ENCODE measurements at regions not wholly inside any gene's neighbourhood (a gene's known extent, or its start where the extent isn't known, plus 50 kb on each side); places are given as distances from the start of the nearest gene placed in this dataset.

- in situ Hi-C loops (cut with HindIII; ENCODE audit: low pct_unique_long_range_greater_than_20kb, low sequenced_read_pairs) (no loop called here), intact Hi-C loops (cut with micrococcal nuclease; ENCODE audit: unreplicated experiment) (no loop called here)
- POLR2A ChIA-PET, result no interaction called here
- no TSS peak for BruUV-seq (replicated peaks)
- Histone ChIP-seq H3K36me3 (ENCODE audit: control insufficient read depth, insufficient read depth, low read length) (no peaks in the 10 kb centered on the region), H3K9me3 (ENCODE audit: control insufficient read depth, insufficient read depth, low read depth, low read length) (no peaks in the 10 kb centered on the region), H3K4me3 (ENCODE audit: low read depth in 2 of 2, low read length in 2 of 2) (peak overlapping the region; percentile 27 to 34; a peak in 3 of 4 replicates), H3K27me3 (ENCODE audit: control insufficient read depth, insufficient read depth, low read length) (no peaks in the 10 kb centered on the region), H3K4me1 (ENCODE audit: control insufficient read depth, insufficient read depth, low read length) (no peaks in the 10 kb centered on the region), H3K27ac (ENCODE audit: low read length) (0 out of 2 replicates have a peak overlapping the region, but pooled peaks have one; percentile 31)
- TF ChIP-seq POLR2AphosphoS5 (IDR thresholded peaks at IDR 0.05; ENCODE audit: low read depth, low read length) (no peak), REST (IDR thresholded peaks at IDR 0.05; ENCODE audit: insufficient read depth in 1 of 2, low read depth in 2 of 2, low read length in 1 of 2) (no peak)
- ATAC-seq, result no peak
- no peak for DNase-seq (ENCODE audit: low read depth, low spot score)
- CTCF ChIA-PET, result interaction anchor here (0.6 kb wide), 1 partner anchor 105 kb away, joined by 3 read pairs; no protein-coding TSS in a partner anchor
These were observed 114.1 kb downstream of the NRN1 start for GRCh38 chr6:5892669-5893068.

GRCh38 chr6:5878792-5879191, 127.9 kb downstream of the NRN1 start:
- BruUV-seq (replicated peaks), result no TSS peak
- ATAC-seq, result no peak

More at GRCh38 chr6:5878792-5879191, 127.9 kb downstream of the NRN1 start:
- CTCF ChIA-PET, result no interaction called here
- POLR2A ChIA-PET, result no interaction called here
- Histone ChIP-seq H3K27me3 (ENCODE audit: control insufficient read depth, insufficient read depth, low read length) (0 out of 2 replicates have a peak, but pooled peaks cover 3% of the 10 kb centered on the region), H3K4me3 (ENCODE audit: low read depth in 2 of 2, low read length in 2 of 2) (no peak overlapping the region), H3K4me1 (ENCODE audit: control insufficient read depth, insufficient read depth, low read length) (no peaks in the 10 kb centered on the region), H3K27ac (ENCODE audit: low read length) (no peak overlapping the region), H3K36me3 (ENCODE audit: control insufficient read depth, insufficient read depth, low read length) (no peaks in the 10 kb centered on the region), H3K9me3 (ENCODE audit: control insufficient read depth, insufficient read depth, low read depth, low read length) (no peaks in the 10 kb centered on the region)
- no peak for TF ChIP-seq CTCF (IDR thresholded peaks at IDR 0.05)
- no peak for TF ChIP-seq TCF7L2 (IDR thresholded peaks at IDR 0.05; ENCODE audit: low read depth, low read length)
- TF ChIP-seq REST (IDR thresholded peaks at IDR 0.05; ENCODE audit: insufficient read depth in 1 of 2, low read depth in 2 of 2, low read length in 1 of 2), result no peak
- no peak for TF ChIP-seq POLR2AphosphoS5 (IDR thresholded peaks at IDR 0.05; ENCODE audit: low read depth, low read length)
- no peak for TF ChIP-seq SIN3A (IDR thresholded peaks at IDR 0.05; ENCODE audit: borderline replicate concordance, insufficient read depth, low read depth, low read length)
- DNase-seq (ENCODE audit: low read depth, low spot score), result no peak
- in situ Hi-C loops (cut with HindIII; ENCODE audit: low pct_unique_long_range_greater_than_20kb, low sequenced_read_pairs) (no loop called here), intact Hi-C loops (cut with micrococcal nuclease; ENCODE audit: unreplicated experiment) (no loop called here)

Data from Panc1 (cell line).